NK-92 (cell line): ENCODE measurements at regions not wholly inside any gene's neighbourhood (a gene's known extent, or its start where the extent isn't known, plus 50 kb on each side); places are given as distances from the start of the nearest gene placed in this dataset.
"Not testable (repeated sequence)": the region's sequence is repeated elsewhere in the genome, so short reads cannot be mapped to it uniquely, and the experiment has no call there.

ENCODE experiments used
- DNase-seq: peaks from one replicate; lab custom pipeline; 2025; ENCODE audit not compliant: unreplicated experiment; lab: John Stamatoyannopoulos, UW

DNA sequence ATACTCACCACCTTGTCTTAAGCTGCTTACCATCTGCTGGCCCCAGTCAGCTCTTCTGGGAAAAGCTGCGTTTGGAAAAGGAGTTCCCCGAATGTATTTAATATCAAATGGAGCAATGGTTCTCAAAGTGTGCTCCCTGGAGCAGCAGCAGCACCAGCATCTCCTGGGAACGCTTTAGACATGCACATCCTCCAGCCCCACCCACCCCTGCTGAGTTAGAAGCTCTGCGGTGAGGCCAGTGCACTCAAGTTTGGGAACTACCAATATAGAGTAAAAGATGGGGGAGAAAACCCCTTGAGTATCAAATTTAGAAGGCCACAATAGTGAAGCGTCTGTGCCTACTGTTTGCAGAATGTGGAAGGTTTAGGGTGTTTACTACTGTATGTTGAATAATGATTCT lies 124.0 kb upstream of the TOPAZ1 start:
- DNase-seq = no peak

DNA sequence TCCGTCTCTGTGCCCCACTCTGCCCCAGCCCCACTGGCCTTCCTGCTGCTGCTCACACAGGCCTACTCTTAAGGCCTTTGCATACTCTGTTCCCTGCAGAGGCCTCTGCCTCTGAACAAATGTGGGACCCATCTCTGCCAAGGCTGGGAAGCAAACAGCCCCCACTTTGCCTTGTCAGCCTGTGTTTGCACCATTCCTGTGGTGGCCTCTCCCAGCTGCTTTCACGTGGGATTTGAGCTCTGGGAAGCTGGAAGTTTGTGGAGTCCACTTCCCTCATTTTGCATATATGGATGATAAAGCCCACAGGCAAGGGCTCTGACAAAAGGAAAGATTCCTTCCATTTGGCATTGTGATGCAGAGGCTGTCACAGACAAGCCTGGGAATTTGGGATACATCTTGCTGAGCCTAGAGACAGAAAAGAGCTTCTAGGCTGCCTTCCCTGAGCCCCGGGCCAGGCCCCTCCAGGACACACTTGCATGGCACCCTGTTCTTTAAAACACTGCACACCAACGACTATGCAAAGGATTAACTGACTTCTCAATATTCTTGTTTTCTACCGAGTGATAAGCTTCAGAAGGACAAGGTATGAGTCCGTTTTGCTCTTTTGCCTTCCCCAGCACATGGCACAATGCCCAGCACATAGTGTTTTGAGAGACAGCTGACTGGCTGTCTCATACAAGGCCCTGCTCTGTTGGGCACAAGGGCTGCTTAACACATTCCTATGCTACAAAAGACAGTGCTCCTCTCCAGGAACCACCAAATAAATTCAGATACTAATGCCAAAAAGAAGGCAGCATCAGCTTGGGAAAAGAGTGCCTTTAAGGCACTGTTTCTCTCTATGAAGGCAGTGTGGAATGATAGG lies 120.7 kb upstream of the TOPAZ1 start:
- no peak for DNase-seq

GRCh38 chr3:44125246-44125645 lies 116.4 kb upstream of the TOPAZ1 start:
- DNase-seq = no peak

DNA sequence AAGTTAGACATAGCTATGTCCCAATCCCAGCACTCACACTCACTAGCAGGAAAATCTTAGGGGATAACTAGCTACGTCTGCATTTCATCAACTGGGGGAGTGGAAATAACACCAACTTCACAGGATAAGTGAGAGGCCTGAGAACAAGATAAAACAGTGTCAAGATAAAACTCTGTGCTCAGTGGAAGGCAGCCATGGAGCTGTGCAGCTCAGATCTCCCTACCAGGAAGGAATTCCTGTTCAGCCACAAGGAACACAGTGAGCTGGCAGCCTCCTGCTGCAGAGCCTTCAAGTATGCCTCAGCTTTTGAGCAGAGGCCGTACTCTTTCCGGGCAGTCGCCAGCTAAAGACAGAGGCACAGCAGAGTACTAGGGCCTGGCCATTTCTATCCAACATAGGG lies 115.8 kb upstream of the TOPAZ1 start:
- DNase-seq = no peak

GRCh38 chr3:44128057-44128775 lies 113.5 kb upstream of the TOPAZ1 start:
- DNase-seq = no peak

GRCh38 chr3:44130249-44130648 lies 111.4 kb upstream of the TOPAZ1 start:
- no peak for DNase-seq

- no peak for DNase-seq
Measured at GRCh38 chr3:44132061-44132460, 109.6 kb upstream of the TOPAZ1 start.

DNA sequence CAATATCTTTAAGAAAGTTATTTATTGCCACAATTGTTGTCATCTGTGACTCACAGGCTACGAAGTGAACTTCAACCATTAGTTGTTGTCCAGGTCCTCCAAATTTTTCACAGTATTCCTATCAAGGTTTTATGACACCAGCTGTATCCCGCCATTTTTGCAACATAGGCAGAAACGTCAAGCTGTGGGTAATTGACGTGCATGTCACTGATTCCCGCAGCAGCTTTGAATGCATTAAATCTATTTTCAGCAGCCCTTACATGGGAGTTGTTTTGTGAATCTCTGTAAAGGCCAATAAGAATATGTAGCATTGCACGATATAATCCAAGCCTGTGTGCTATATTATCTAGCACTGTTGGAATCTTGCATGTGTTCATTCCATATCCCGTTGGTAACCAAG lies 109.1 kb upstream of the TOPAZ1 start:
- no peak for DNase-seq

GRCh38 chr3:44136421-44136820 lies 105.3 kb upstream of the TOPAZ1 start:
- no peak for DNase-seq

GRCh38 chr3:44146073-44146472 lies 95.6 kb upstream of the TOPAZ1 start:
- DNase-seq = no peak

DNA sequence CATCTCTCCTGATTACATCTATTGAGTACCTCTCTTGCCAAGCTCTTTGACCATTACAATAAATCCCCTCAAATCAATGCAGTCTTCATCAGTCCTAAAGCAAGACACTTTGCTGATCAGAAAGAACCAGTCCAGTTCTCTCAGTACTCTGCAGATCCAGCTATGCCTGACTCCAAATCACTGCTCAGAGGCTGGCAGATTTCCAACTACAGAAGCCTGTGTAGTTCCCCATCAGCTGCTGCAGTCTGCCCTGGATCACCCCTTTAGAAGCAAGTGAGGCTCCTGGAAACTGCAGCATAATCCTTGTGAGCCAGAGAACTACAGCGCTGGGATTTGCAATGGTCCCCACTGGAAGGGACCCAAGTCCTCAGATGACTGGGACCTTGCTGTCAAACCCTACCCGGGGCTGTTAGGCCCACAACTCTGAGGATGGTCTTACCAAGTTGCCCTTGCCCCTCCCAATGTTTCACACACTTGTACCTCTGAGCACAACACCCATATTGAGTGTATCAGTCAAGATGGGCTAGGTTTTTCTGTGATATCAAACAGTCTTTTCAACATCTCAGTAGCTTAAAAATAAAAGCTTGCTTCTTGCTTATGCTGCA lies 81.9 kb upstream of the TOPAZ1 start:
- DNase-seq = no peak

- DNase-seq = no peak
Measured at GRCh38 chr3:44160818-44161217, 80.9 kb upstream of the TOPAZ1 start.

- DNase-seq = no peak
Measured at GRCh38 chr3:44171891-44172290, 69.8 kb upstream of the TOPAZ1 start.

DNA sequence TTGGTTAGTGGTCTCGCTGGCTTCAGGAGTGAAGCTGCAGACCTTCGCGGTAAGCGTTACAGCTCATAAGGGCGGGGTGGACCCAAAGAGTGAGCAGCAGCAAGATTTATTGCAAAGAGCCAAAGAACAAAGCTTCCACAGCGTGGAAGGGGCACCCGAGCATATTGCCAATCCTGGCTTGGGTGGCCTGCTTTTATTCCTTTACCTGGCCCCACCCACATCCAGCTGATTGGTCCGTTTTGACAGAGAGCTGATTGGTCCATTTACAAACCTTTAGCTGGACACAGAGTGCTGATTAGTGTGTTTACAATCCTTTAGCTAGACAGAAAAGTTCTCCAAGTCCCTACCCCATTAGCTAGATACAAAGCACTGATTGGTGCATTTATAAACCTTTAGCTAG lies 69.0 kb upstream of the TOPAZ1 start:
- DNase-seq = not testable (repeated sequence)

GRCh38 chr3:44173263-44173662 lies 68.4 kb upstream of the TOPAZ1 start:
- no peak for DNase-seq

DNA sequence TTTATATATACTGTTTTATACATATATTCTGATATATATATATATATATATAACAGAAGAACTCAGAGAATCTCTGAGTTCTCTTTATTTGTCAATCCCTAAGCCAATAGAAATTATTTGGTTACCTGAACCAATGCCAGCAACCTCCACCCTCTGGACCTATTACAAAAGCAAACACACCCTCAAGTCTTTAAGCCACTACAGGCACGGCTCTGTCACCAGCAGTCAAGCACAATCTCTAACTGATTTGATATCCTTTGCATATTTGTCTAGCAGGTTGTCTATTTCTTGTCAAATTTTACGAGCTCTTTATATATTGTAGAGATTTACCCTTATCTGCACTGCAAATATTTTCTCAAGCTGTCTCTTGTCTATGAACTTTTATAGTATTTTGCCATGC lies 66.6 kb upstream of the TOPAZ1 start:
- DNase-seq = no peak

- no peak for DNase-seq
Measured at GRCh38 chr3:44179246-44179645, 62.4 kb upstream of the TOPAZ1 start.

GRCh38 chr3:44184319-44184953 lies 57.2 kb upstream of the TOPAZ1 start:
- DNase-seq = no peak

DNA sequence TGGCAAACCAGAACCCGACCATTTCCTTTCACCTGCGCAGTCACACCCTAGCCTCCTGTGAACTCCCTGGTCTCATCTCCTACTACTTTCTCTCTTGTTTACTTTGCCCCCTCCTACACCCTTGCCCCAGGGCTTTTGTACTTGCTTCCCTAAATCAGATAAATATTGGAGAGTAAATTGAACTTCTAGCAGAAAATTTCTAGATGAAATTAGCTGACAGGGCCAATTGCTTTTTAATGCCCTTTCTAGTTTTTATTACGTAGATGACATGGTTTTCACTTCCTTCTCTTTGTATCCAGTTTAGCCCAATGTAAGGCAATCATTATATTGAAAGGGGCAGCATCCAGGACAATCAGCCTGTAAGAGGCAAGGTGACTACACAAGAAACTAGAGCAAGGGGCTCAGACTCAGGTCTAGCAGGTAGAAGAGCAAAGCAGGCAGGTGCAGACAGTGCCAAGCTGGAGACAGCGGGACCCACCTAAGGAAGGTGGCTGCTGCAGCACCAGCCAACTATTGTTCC lies 56.2 kb upstream of the TOPAZ1 start:
- DNase-seq = no peak

- no peak for DNase-seq
Measured at GRCh38 chr3:44186111-44186672, 55.5 kb upstream of the TOPAZ1 start.

DNA sequence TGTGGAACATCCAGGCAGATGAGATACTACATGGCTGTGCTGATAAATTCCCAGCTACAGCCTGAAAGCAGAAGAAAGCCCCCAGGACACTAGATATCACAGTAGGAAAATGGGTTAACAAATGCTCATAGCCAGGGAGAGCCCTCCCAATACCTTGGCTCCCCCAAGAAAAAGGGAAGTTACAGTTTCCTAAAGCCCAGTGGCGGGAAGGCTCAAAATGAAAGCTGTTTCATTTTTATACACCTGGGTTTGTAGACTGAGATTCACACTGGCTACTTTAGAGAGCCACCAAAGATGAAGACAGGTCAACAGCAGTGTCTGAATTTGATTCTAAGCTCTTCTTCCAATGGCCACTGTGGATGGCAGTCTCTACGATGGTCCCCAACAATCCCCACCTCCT lies 55.0 kb upstream of the TOPAZ1 start:
- no peak for DNase-seq
